HG03342 (cell line): ENCODE measurements at regions not wholly inside any gene's neighbourhood (a gene's known extent, or its start where the extent isn't known, plus 50 kb on each side); places are given as distances from the start of the nearest gene placed in this dataset.
"Not testable (repeated sequence)": the region's sequence is repeated elsewhere in the genome, so short reads cannot be mapped to it uniquely, and the experiment has no call there.

ENCODE experiments used
- ATAC-seq: cut with Tn5 transposase; IDR thresholded peaks from one replicate; pipeline ENCODE4 v1.9.1; 2021; ENCODE audit warnings: mild to moderate bottlenecking, moderate library complexity; ENCODE audit not compliant: unreplicated experiment

DNA sequence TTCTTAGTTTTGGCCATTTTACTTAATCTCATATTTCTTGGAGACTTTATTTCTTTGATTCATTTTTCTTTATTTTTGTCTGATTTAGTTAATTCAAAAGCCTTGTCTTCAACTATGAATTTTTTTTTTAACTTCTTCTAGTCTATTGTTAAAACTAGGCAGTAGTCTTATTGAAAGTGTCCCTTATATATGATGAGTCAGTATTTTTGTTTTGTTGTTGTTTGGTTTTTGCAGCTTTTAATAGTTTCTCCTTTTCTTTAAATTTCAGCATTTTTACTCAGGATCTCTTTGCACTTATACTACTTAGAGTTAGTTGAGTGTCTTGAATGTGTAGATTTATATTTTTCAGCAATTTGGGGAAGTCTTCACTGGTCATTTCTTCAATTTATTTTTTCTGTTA, 758.5 kb upstream of the CDH8 start:
- ATAC-seq = no peak

DNA sequence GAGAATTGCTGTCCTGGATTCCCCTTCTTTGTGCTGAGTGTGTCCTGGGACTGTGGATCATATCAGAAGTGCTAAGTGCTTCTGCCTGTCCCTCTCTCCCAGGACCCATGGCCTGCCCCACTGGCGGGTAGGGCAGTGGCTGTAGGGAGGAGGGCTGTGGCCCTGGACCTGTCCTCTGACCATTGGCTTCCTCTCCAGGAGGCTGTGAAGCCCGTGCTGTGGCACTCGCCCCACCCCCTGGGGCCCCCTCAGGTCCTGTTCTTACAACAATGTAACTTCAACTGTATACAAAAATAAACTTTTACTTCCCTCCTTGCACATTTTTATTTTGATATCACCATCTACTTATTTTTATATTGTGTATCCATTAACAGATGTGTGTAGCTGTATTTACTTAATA, 743.8 kb upstream of the CDH8 start:
- ATAC-seq = not testable (repeated sequence)

DNA sequence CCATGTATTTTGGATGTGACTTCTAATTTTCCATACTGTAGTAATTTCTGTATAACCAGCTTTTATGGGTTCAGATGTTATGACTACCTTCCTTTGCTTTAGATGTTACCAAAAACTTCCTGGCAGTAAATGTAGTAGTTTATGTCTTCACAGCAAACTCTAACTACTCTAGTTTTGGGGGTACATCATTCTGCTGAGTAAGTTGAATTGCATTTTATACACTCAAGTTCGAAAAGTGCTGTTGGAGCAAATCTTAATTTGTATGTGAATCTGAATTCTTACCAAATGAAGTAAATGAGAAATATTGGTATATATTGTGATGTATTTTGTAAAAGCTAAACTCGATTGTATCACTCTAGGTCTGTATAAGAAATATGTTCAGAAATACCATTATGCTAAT, 728.3 kb upstream of the CDH8 start:
- ATAC-seq = no peak

DNA sequence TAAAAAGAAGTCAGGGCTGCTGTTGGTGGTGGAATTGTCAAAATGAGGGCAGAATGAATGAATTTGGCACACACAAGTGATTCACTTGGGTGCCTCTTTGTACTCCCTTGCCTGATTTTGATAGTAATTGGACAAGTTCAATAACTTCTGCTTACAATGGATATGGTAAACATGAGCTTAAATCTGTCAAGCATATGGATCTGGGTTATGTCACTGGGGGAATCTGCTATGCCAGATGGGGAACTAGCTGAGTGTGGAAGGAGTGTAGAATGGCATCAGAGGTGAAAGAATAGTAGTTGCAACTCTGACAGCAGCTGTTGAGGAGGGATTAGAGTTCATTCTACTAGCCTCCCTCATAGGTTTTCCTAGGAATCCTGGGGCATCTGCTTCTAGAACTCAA, 724.2 kb upstream of the CDH8 start:
- no peak for ATAC-seq

DNA sequence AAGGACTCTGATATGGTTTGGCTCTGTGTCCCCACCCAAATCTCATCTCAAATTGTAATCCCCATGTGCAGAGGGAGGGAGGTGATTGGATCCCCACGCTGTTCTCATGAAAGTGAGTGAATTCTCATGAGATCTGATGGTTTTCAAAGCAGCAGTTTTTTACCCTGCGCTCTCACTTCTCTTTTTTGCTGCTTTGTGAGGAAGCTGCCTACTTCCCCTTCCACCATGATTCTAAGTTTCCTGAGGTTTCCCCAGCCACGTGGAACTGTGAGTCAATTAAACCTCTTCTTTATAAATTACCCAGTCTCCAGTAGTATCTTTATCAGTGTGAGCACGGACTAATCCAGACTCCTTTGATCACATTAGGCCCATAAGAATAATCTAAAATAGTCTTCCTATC, 719.7 kb upstream of the CDH8 start:
- ATAC-seq = no peak

DNA sequence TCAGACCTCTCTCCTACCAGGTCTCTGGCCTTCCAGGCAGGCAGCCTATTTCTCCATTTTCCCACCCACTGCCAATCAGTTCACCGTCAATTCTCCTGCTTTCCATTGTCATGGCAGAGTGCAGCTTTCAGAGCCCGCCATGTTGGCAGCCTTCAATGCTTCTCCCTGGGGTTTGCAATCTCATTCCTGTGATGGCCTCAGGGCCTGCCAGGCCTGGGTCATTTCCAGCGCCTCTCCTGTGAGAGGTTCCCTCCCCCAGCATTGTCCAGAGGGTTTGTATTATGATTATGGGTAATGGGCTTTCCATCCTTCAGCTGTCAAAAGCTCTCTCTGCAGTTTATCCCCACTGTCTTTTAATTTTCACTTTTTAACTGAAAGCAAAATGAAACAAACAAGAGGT, 716.6 kb upstream of the CDH8 start:
- no peak for ATAC-seq

DNA sequence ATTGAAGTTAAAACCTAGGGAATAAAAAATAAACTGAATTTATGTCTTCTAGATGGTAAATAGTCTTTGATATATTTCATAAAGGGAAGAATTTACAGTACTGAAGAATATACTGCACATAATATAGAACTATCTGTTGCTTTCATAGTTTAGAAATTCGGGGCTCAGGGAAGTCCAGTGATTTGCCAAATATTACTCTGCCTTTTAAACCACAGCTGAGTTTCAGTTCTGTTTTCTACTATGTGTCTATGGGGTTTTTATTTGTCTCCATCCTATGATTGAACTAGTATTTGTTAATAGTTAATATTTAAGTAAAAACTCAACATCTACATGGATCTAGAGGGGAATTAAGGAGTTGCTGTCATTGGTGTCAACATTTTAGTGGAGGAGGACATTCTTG, 715.0 kb upstream of the CDH8 start:
- no peak for ATAC-seq

DNA sequence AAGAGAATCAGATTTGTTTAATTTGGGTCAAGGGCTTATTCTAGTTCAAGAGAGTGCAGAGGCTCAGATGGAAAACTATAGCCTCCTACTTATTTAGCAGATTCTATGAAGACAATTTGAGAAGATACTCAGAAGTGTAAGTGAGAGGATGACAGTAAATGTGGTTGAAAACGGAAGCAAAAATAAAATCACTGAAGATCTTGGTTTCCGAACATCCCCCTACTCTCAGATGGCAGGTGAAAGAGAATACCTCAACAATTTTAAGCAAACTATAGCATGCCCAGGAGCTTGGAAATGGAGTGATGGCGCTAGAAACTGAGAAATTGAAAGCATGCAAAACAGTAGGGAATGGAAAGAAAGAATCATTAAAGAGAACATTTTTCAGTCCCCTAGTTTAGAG, 705.5 kb upstream of the CDH8 start:
- no peak for ATAC-seq

DNA sequence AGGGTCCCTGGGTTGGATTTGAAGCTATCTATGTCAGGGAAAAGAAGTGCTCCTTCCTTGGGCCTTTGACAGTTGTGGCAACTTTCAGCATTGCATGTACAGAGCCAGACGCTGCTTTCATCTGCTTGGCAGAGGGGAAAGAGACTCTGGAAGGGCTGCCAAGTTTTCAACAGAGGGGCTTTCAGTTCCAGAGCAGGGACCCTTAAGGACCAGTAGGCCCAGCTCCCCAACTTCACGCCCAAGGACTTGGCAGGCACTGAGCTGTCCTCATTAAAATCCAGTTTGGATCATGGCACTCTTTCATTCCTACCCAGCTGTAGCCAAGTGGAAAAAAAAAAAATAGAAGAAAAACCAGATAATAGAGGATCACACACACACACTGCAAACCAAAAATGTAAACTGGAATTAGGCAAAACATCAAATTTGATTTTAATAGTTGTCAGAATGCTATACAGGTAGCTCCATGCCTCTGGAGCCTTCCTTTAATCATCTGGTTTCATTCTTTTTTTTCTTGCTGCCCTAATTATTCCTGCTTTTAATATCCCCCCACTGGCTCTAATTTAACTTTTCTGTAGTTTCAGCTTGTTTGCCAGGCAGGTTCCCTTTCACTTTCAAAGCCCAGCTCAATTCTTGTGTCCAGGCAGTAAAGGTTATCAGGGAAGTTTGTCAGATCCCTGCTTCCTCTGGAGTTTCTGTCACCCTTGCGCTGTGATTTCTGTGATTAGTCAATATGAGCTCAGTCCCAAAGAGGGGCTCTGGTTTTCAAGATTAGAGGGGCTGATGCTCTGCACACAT, 702.6 kb upstream of the CDH8 start:
- no peak for ATAC-seq

DNA sequence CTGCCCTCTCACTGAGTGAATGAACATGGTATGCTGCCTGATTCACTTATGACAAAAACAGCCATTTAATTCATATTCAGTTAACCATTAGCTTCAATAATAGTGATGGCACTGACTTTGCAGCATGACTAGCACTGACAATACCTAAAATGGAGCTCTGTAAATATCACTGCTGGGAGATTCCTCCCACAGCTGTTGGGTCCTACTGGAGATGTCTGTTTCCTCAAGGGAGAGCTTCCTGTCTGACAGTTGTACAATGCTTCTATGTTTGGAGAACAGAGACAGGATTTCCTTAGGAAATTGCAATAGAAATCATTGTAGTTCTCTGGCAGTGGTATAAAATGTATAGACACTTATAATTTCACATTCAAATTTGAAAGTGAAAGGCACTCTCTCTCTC, 695.9 kb upstream of the CDH8 start:
- ATAC-seq = no peak

DNA sequence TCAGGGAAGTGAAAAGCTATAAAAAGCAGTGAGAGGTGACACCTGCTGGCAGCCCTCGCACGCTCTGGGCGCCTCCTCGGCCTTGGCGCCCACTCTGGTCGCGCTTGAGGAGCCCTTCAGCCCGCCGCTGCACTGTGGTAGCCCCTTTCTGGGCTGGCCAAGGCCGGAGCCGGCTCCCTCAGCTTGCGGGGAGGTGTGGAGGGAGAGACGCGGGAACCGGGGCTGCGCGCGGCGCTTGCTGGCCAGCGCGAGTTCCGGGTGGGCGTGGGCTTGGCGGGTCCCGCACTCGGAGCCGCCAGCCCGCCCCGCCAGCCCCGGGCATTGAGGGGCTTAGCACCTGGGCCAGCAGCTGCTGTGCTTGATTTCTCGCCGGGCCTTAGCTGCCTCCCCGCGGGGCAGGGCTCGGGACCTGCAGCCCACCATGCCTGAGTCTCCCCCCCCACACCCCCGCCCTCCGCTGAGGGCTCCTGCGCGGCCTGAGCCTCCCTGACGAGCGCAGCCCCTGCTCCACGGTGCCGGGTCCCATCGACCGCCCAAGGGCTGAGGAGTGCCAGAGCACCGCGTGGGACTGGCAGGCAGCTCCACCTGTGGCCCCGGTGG, 688.5 kb upstream of the CDH8 start:
- not testable (repeated sequence) for ATAC-seq

DNA sequence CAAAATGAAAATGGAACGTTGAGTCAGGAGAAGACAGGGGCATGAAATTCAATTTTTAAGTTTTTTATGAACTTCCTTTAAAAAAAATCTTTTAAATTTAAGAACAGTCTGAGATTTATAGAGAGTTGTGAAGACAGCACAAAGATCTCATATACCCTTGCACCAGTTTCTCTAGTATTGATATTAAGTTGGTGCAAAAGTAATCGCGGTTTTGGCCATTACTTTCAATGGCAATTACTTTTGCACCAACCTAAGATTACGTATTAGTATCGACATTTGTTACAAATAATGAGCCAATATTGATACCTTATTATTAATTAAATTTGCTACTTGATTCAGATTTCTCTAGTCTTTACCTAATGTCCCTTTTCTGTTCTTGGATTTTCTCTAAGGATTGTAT, 684.4 kb upstream of the CDH8 start:
- no peak for ATAC-seq

DNA sequence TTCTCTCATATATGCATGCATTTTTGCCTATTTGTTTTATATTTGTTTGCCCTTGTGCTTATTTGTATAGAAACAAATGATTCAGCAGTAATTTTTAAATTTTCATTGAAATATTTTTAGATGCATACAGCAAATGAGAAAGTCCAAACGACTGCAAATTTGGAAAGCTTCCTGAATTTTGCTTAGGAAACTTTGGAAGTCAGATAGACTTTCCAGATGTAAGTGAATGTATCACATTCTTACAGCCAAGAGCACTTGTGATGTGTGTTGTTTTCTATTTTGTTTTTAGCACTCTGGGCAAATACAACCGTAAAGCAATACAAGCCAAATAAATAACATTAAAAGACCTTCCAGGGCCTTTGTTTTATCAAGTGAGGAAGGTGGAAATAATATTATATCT, 680.8 kb upstream of the CDH8 start:
- no peak for ATAC-seq

DNA sequence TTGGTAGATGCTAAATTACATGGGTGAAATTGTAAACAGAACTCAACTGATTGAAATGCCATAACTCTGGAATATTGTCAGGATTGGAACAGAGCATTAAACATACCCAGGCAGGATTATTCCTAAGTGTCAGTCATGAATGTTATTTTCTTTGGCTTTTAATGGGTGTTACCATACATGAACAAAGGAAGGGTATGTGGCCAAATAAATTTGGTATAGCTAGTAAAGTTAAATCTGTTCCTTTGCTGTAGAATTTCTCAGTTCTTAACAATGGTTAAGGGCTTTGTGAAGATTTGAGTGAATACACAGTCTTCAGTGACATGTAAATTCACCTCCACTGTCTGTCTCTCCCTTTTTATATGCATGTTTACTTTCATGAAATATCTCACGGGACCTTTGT, 679.5 kb upstream of the CDH8 start:
- ATAC-seq = no peak

DNA sequence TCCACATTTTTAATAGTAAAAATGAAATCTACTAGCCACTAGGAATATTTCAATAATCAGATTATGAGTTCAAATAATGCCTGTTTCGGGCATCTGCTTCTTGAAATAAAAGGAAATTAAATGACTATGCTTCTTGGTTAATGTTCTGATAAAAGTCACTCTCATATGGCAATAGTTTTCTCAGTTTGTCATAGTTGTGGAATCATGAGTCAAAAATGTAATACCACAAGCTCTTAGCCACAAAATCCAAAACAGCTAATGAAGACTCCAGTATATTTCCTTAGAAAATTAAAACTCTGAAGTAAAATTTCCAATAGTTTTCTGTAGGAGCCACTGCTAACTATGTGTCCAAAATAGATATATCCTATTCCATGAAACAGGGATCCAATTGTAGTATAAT, 676.3 kb upstream of the CDH8 start:
- ATAC-seq = no peak

DNA sequence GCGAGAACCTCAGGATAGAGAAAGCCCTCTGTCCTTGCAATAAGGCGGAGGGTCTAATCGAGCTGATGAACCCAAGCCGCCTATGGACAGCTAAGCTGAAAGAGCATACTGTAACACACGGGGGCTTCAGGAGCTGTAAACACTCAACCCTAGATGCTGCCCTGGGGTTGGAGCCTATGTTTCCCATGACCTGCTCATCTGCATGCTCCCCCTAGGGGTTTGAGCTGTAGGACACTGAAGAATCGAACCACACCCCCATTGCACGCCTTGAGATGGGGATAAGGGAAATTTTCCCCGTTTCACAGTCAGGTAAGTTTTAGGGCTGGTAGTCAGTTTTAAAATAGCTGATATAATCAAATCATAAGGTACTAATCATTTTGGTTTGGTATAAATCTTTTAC, 675.6 kb upstream of the CDH8 start:
- no peak for ATAC-seq

DNA sequence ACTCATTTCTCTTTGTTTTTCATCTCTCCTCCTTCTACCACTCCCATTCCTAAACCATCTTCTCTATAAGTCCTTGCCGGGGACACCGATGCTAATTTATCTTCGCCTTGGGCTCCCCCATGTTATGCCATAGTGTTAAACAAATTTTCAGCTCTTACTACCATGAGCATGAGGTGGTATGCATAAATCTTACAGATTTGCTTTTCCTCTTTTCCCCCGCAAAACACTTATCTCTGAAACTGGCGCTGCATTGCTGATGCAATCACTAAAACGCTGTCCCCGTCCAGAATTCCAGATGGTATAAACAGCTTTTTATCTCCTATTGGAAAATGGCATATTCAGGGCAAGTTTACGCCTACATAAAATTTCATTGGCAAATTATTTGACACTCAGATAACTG, 673.6 kb upstream of the CDH8 start:
- no peak for ATAC-seq

DNA sequence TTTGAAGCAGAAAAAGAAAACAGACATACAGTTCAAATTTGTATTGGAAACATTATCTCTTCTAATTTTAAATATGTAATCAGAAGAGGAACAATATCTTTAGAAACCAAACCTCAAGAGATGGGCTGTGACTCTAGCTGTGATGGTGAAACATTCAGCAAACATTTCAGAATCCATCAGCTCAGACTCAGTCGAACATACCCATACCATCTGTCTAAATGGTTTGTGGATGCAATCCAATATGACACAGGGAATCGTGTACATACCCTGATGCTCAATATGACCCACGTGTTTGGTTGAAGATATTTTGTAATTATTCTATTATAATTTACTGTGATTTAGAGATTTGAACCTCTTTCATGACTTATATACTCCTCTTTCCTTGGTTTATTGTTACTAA, 665.2 kb upstream of the CDH8 start:
- ATAC-seq = no peak

DNA sequence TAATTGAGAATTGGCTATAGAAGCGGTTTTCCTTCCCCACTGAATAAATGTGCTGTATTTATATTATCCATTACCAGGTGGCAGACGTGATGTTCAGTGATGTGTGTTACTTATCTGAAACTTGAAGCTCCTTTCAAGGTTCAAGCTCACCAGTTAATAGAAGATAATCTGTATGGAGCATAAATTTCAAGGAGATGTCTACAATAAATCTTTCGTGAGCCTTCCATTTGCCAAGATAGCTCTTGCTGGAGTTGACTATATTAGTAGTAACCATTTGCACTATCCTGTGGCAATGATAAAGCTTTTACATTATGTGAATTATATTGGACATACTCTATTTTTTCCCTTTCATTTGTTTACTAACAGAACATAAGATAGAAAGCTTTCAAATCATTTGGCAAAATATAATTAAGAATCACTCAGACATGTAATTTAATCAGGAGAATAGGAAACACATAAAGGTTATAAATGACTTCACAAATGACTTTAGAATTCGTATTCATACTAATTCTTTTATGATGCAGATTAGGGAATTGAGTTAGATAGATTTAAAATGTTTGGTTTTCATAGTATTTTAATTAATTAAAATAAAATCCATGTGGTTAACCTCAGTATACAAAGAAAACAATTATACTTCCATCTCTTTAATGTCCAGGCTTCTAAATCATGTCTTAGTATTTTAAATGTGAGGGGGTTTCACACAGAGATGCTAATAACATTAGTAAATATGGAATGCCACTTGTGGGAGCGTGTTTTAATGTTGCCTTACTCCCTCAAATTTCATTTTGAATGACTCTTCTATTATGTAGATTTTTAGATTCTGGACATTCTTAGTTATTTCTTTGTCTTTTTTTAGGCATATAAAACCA, 664.4 kb upstream of the CDH8 start:
- no peak for ATAC-seq

DNA sequence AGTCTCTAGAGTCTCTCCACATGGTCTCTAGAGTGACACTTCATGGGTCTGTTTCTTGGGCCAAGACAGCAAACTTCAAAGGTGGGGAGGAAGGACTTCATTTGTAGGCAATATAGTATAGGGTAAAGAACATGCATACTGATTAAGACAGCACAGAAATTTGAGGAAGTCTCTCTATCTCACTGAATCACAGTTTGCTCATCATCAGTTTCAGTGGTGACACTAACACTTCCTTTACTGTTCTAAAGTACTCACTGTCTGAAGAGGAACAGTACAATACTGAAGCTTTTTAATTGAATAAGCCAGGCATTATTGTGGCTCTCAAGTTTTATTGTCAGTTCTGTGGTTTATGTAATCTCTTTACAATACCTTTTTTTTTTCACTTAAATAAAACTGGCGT, 656.4 kb upstream of the CDH8 start:
- no peak for ATAC-seq

DNA sequence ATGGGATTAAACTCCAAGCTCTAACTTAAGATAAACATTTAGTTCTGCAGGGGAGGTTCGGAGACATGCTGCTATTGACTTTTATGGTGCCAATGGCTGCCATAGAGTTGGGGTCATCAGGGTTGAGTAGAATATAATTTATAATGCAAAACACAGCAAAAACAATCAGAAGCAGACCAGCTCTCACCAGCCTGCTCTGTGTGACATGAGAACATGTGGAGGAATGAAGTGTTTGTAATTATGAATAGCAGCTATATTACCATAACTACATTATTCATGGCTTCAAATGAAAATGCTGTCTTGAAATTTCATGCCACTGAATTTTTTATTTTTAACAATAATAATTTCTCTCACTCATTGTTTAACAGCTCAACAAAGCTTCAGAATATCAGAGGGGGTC, 645.6 kb upstream of the CDH8 start:
- ATAC-seq = no peak

DNA sequence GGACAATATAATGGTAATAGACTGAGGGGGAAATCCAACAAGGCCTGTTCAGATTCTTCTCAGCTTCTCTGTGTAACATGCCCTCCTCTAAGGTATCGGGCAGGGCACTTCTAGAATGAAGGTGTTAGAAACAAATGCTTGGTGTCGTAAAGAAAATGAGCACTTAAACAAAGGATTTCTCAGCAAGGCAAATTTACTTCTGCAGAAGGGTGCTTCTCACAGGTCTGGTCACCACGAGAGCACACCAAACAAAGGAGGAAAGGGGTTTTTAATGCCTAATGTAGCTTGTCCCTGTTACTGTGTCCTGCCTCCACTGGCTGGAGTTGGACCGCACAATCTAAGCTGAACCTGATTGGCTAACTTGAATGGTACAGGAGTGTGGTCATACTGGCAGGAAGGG, 642.6 kb upstream of the CDH8 start:
- no peak for ATAC-seq
